Gastrocnemius medialis (tissue), 4 donors: ENCODE measurements at regions not wholly inside any gene's neighbourhood (a gene's known extent, or its start where the extent isn't known, plus 50 kb on each side); places are given as distances from the start of the nearest gene placed in this dataset.

ENCODE experiments used
- POLR2A ChIP-seq, 2 donors: fragments of 450-650 bp; IDR thresholded peaks; one replicate each; pipeline ENCODE4 v1.6.1; 2017; ENCODE audit warnings: antibody characterized with exemption in 2 of 2, mild to moderate bottlenecking in 2 of 2, moderate library complexity in 2 of 2
- TF ChIP-seq, protein P1 (sequence below), 5 experiments: fragments of 450-650 bp in 3 of 5; fragments of 200-600 bp in 2 of 5; sonication (generic) in 2 of 5; IDR thresholded peaks in 4 of 5; conservative IDR thresholded peaks in 1 of 5; 1 replicate in 4 of 5; 2 replicates in 1 of 5; pipeline ENCODE4 v1.5.1; 2016 to 2019; ENCODE audit warnings: antibody characterized with exemption in 5 of 5, mild to moderate bottlenecking in 3 of 5, moderate library complexity in 3 of 5

GRCh38 chr5:173454736-173455598 lies 126.8 kb upstream of the STC2 start:
- TF ChIP-seq, protein P1, sequence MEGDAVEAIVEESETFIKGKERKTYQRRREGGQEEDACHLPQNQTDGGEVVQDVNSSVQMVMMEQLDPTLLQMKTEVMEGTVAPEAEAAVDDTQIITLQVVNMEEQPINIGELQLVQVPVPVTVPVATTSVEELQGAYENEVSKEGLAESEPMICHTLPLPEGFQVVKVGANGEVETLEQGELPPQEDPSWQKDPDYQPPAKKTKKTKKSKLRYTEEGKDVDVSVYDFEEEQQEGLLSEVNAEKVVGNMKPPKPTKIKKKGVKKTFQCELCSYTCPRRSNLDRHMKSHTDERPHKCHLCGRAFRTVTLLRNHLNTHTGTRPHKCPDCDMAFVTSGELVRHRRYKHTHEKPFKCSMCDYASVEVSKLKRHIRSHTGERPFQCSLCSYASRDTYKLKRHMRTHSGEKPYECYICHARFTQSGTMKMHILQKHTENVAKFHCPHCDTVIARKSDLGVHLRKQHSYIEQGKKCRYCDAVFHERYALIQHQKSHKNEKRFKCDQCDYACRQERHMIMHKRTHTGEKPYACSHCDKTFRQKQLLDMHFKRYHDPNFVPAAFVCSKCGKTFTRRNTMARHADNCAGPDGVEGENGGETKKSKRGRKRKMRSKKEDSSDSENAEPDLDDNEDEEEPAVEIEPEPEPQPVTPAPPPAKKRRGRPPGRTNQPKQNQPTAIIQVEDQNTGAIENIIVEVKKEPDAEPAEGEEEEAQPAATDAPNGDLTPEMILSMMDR (IDR thresholded peaks at IDR 0.05 in 4 of 5, conservative IDR thresholded peaks at IDR 0.05 in 1 of 5), result peak in 1 of 5 experiments; percentile 26
- peak in 1 of 2 donors; percentile 1 for TF ChIP-seq POLR2A (IDR thresholded peaks at IDR 0.05)
